DMS53 treated with DMSO at 0.1 percent for 48 hours (cell line): ENCODE measurements at regions not wholly inside any gene's neighbourhood (a gene's known extent, or its start where the extent isn't known, plus 50 kb on each side); places are given as distances from the start of the nearest gene placed in this dataset.
"Not testable (repeated sequence)": the region's sequence is repeated elsewhere in the genome, so short reads cannot be mapped to it uniquely, and the experiment has no call there.

Experiments
- DNase-seq: peaks from one replicate; lab custom pipeline; 2025; ENCODE audit not compliant: unreplicated experiment; lab: John Stamatoyannopoulos, UW

DNA sequence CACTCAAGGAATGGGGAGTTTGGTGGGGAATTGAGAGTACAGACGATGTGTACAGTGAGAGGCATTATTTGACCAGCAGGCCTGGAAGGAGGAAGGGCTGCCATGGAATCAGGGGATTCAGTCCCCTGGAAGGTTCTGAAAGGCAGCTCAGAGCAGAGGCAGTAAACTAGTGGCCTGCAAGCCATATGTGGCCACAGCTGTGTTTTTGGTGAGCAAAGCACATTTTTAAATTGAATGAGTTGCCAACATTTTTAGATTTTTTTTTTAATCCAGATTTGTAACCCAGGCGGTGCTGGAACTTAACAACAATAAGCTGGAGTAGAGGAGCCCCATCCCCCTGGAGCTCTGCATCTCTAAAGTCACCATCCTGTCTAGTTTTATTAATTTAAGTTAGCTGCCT lies 95.3 kb upstream of the IPO5 start:
- no peak for DNase-seq

DNA sequence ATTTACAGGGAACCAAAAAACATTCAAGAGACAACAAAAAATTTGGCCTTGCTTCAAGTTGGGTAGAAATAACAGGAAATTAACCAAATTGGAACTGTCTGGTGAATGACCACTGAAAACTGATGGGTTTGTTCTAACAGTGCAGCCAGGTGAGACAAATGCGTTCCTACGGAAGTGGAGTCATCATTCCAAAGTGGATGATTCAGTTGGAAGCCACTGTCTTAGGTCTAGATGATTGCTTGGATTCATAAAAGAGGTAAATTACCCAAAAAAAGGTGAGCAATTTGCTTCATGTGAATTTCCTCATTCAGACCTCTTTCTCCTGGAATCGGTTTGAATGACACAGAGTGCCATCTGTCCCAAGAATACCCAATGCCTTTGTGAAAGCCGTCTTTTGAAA lies 87.1 kb upstream of the IPO5 start:
- DNase-seq, result no peak

DNA sequence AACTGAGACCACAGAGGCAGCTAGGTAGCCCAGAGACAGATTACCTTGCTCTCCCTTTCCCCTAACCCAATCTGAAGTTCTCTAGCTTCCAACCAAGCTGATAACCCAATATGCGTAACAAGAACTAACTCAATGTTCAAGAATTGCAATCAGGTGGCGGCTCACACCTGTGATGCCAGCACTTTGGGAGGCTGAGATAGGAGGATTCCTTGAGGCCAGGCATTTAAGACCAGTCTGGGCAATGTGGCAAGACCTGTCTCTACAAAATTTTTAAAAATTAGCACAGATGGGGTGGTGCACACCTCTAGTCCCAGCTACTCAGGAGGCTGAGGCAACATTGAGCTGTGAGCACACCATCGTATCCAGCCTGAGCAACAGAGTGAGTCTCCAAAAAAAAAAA lies 86.7 kb upstream of the IPO5 start:
- DNase-seq, result no peak

DNA sequence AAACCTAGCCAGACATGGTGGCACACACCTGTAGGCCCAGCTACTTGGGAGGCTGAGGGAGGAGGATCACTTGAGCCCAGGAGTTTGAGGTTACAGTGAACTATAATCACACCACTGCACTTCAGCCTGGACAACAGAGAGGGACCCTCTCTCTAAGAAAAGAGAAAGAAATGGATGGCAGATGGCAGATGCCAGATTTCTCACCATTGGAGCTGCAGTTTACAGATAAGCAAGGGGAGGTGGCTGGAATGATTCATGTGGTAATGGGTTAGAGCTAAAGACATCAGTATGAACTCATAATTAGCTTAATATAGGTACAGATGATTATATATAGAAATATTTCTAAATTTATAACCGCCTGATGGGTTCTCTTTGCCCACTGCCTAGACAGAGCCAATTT lies 80.1 kb upstream of the IPO5 start:
- DNase-seq, result no peak

DNA sequence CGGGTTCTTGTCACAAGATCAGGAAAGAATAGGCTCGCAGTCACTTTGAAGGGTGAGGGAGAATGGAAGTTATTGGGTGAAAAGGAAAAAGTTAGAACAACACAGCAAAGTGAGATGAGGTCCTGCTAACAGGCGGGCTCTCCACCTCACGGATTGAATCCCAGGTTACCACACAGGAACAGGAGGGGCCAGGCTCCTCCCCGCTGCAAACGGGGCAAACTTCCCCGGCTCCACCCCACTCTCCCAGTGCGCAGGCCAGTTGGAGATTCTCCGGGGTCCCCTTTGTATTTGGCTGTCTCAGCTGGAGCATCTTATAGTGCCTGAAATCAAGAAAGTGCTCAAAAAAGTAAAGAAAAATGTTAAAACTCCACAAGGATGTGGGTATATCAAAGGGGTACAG lies 78.3 kb upstream of the IPO5 start:
- no peak for DNase-seq

DNA sequence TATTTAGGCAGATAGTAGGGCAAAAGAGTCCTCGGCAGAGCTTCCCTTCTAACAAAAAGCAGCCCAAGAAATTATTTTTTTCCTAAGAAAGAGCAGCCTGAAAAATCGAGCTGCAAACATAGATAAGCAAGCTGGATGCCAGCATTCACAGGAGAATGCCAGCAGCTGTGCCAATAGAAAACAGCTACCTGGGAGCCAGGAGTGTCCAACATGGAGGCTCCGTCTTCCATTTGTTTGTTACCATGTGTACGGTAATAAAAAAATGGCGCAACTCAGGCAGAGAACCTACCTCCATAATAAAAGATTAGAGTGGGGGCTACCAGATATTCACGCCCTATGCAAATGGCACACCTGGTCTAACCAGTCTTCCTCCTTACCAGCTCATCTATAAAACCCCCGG lies 77.6 kb upstream of the IPO5 start:
- no peak for DNase-seq

DNA sequence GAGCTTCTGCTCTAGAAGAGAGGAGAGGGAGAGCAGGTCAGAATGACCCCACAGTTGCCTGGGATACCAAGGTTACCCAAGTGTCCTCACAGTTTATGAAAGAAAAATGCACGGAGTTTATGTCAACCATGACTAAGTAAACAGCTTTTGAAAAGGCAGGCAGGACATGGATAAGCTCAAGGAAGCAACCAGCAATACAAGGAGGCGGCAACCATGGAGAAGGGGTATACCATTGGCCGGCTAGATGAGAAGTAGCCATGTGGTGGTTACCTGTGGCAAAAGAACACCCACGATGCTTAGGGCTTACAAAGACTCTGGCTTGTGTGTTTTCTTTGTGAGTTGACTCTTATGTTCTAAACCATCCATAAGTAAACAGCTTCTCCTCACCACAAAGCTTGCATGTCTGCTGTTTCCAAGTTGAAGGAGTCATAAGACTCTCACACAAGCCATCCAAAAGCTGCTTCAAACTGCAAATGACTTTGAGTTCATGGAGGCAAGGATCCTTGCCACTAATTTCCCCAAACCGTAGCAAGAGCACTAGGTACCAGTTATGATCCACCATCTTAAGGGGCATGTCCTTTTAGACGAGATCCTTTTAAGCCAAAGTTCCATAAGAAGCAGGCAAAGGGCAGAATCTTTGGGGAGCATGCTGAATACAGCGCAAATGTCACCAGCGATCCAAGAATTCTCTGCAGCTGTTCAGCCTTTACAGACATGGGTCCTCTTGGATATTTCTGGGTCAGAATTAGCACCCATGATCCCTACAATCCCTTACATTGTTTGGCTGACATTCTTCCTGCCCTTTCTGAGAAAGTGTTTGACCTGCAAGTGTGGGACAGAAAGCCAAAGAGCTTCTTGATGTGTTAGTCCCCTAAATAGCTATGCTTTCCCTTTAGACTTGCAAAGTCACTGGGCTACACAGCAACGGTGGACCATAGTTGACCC lies 74.8 kb upstream of the IPO5 start:
- DNase-seq, result peak; percentile 0

DNA sequence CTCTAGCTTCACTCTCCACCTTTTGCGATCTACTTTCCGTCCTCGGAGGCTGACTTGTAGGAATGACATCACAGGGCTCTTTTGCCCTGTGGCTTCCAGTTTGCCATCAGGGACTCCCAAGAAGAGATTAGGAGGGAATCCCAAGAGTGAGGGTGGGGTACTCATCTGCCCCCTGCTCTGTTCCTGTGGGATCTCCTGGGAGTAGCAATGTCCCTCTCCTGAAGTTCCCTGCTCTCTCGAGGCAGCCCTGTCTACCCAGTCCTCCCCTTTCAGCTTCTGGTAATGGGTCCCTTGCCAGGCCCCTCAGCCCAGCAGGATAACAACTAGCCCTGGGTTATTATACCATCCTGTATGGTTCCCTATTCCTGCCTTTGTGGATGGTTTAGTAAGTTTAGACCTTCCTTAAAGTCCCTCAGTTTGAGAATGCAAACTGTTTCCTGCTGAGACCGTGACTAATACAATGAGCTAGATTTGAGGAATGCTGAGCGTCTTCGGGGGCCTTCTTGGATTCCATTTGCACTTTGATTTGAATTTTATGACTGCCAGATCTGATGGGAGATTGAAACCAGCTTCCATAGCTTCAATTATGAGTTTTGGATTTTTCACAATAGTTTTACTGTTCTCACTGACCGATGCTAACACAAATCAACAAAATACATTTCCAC lies 73.7 kb upstream of the IPO5 start:
- no peak for DNase-seq

DNA sequence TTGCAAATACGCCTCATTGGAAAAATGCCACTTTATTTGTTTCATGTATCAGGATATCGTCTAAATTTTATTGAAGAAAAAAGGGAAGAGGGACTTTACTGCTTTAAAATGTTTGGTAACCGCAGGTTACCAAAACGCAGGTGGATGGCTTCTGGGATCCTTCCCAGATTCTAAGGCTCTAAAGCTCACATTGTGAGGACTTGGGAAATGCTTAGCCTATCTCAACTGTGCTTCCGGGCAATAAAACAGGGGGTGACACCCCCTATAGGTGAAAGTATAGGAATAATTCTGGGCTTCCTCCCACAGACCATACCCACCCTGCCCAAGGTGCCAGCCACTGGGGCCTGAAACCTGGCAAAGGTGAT lies 73.2 kb upstream of the IPO5 start:
- no peak for DNase-seq

DNA sequence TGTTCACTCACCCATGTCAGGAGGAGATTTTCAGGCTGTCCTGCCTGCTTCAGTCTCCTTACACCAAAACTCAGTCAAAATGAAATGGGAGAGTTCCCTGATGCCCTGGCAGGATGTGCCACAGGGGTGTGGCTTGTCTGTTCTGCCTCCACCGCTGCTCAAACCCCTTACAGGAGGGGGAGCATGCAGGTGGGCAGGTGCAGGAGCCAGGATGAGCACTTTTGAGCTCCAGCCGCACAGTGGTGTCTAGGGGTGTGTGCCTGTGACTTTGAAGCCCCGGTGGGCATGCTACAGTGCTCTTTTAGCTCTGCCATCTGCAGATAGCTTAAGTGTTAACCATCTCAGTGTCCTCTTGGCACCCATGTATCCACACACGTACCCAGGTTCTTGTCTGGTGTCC lies 71.9 kb upstream of the IPO5 start:
- no peak for DNase-seq

DNA sequence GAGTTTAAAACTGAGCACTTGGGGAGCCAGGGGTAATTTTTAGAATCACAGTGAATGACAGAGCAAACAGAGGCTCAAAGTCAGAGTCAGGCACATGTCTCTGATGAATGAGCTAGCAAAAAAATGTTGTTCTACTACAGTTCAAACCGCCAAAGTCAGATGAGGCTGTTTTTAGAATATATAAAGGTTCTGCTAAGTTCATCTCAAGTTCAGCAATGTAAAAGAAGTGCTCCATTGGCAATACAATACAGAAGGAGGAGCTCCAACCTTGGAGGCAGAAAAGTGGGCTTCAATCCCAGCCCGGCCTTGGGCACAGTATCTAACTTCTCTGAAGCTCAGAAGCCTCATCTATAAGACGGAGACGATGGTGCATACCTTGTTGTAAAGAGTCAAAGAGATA lies 70.1 kb upstream of the IPO5 start:
- DNase-seq, result no peak

DNA sequence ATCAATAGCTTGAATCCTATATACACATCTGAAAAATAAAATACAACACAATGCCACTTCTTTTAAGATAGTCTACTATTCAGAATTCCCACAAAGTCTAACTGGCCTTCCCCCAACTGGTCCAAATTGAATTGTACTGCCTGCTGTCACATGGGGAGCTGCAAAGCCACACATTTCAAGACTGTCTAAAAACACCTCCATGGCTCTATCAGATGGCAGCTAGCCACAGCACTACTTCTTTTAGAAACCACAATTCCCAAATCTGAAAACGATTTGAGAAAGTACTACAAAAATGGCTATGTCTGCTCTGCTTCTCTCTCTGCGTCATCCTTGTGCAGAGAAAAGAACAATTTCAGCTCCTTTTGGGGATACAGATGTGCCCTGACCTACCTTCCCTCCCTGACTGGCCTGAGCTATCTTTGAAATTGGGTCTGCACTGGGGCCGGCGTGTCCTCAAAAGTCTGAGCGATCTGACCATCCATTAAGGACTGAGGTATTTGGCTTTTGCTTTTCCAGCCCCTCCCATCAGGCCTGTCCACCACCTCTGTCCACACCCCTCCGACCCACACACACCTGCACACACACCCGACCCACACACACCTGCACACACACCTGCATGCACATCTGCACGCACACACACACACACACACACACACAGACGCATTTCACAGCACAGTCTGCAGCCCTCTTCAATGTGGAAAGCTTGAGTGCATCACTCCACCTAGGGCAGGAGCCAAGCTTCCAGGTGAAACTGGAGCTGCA lies 68.6 kb upstream of the IPO5 start:
- no peak for DNase-seq

DNA sequence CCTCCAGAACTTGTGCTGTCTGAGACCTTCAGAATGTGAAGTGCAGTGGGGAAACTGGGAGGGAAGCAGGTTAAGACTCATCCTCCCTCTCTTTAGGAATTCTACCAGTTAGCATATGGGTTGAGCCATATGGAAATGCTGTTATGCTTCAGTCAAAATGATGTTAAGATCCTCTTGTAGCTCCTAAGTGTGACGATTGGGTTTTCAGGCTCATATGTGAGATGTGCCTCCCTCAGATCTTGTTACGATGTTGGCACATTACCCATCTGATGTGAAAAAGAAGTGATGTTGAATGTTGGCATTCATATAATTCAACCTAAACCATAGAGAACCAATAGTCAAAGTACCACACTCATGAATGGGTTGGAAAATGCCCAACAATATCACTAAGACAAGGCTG lies 67.8 kb upstream of the IPO5 start:
- no peak for DNase-seq

DNA sequence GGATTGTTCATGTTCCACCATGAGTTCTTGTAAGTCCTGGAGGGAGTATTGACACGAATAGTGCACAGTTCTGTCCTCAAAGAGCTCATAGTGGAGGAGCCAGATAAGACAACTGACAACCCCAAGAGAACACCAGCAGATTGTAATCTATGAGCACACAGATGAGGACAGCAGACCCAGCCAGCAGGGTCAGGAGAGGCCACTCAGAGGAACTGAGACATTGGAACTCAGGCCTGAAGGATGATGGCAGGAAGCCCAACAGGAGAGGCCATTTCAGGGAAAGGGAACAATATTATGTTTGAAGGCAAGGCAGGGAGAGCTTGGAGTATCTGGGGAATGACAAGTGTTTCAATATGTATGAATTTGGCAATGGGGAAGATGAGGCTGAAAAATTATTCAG lies 63.7 kb upstream of the IPO5 start:
- DNase-seq, result no peak

DNA sequence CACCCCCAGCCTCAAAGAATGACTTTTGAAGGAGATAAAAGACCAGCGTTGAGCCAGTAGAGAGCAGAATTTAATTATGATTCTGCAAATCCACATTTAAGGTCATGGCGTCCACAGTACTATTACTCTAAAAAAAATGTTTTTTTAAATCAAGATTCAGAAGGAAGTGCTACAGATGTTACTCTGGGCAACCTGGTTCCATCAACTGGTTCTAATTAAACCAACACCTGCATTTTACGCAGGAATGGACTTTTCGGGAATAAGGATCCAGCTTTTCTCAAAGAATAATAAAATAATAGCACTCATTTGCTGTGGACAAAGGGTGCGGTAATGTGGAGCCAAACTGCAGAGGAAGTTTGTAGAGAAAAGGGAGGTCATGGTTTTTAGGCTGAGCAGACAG lies 62.9 kb upstream of the IPO5 start:
- DNase-seq, result no peak

DNA sequence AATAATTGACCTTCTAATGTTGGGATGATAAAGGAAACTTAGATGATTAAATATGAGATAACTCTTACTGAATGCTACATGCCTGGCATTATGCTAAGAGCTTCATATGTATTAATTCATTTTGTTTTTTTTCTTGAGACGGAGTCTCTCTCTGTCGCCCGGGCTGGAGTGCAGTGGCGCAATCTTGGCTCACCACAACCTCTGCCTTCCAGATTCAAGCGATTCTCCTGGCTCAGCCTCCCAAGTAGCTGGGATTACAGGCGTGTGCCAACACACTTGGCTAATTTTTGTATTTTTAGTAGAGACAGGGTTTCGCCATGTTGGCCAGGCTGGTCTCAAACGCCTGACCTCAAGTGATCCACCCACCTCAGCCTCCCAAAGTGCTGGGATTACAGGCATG lies 61.5 kb upstream of the IPO5 start:
- not testable (repeated sequence) for DNase-seq

DNA sequence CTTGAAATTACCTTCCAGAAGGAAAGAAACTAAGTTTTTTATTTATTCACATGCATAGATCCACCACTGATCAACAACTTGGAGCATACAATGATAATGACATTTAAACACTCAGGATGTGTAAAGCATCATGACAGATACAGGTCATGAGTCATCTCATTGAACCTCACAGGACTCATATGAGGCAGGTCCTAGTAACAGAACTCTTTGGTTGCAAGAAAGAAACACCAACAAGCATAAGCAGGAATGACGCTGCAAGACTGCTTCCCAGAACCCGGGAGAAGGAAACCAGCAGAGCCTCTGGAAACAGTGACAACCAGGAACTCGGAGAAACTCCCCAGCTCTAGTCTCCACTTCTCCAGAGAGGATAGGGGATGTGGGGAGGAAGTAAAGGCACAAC lies 60.8 kb upstream of the IPO5 start:
- no peak for DNase-seq

DNA sequence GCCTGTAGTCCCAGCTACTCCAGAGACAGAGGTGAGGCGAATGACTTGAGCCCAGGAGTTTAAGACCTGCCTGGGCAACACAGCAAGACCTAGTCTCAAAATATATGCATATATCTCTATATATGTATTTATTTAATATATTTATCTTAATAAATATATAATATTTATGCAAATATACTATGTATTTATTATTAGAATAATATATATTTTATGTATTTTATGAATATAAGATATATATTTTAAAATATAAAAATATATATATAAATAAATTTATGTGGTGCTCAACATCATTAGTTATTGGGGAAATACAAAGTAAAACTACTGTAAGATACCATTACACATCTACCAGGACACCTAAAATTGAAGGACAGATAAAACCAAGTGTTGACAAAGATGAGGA lies 58.1 kb upstream of the IPO5 start:
- no peak for DNase-seq

DNA sequence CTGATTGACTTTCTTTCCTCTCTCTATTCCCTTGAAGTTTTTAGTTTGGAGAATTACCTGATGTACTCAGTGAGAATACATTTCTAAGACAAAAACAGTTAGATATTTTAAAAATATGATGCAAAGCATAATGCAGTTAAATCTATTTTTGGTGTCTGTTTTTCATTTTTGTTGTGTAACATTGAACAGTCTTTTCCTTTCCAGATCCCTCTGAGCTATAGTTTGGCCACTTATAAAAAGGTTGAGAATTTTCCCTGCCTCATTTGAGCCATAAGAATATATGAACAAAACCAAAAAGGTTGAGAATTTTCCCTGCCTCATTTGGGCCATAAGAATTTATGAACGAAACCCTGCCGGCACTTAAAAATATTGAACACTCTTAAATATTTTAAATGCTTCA lies 57.0 kb upstream of the IPO5 start:
- no peak for DNase-seq

DNA sequence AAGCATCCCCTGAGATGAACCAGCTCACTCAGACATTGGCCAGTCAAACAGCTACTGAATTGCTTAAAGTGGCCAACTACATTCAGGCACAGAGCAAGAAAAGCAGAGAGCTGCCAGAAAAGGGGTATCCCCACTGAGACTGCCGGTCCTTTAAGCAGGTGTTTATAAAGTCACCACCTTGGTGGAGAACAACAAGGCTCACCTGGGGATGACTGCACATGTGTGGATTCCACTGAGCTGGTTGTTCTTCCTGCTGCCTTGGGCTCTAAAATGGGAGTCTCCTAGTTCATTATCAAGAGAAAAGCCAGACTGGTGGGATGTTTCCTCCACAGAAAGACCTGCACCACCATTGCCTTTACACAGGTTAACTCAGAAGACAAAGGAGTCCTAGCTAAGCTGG lies 51.8 kb upstream of the IPO5 start:
- DNase-seq, result no peak
